ENCODE measurements at regions not wholly inside any gene's neighbourhood (a gene's known extent, or its start where the extent isn't known, plus 50 kb on each side); places are given as distances from the start of the nearest gene placed in this dataset.

- TF ChIP-seq ZNF841 (CRISPR knock-in tag; IDR thresholded peaks at IDR 0.05; ENCODE audit: borderline replicate concordance): no peak
- TF ChIP-seq, protein P1, sequence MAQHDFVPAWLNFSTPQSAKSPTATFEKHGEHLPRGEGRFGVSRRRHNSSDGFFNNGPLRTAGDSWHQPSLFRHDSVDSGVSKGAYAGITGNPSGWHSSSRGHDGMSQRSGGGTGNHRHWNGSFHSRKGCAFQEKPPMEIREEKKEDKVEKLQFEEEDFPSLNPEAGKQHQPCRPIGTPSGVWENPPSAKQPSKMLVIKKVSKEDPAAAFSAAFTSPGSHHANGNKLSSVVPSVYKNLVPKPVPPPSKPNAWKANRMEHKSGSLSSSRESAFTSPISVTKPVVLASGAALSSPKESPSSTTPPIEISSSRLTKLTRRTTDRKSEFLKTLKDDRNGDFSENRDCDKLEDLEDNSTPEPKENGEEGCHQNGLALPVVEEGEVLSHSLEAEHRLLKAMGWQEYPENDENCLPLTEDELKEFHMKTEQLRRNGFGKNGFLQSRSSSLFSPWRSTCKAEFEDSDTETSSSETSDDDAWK (CRISPR knock-in tag; IDR thresholded peaks at IDR 0.05): no peak
- TF ChIP-seq, protein P2, sequence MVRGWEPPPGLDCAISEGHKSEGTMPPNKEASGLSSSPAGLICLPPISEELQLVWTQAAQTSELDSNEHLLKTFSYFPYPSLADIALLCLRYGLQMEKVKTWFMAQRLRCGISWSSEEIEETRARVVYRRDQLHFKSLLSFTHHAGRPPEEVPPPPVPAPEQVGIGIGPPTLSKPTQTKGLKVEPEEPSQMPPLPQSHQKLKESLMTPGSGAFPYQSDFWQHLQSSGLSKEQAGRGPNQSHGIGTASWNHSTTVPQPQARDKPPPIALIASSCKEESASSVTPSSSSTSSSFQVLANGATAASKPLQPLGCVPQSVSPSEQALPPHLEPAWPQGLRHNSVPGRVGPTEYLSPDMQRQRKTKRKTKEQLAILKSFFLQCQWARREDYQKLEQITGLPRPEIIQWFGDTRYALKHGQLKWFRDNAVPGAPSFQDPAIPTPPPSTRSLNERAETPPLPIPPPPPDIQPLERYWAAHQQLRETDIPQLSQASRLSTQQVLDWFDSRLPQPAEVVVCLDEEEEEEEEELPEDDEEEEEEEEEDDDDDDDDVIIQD (CRISPR knock-in tag; IDR thresholded peaks at IDR 0.05; ENCODE audit: low read depth): no peak
- no peak for TF ChIP-seq ZNF446 (CRISPR knock-in tag; IDR thresholded peaks at IDR 0.05)
- TF ChIP-seq TCF7 (IDR thresholded peaks at IDR 0.05; ENCODE audit: low read depth): no peak
- no peak for TF ChIP-seq ZNF652 (CRISPR knock-in tag; IDR thresholded peaks at IDR 0.05; ENCODE audit: borderline replicate concordance, low read depth)
- no peak for TF ChIP-seq ZNF44 (CRISPR knock-in tag; IDR thresholded peaks at IDR 0.05)
- no peak for TF ChIP-seq RCOR2 (CRISPR knock-in tag; IDR thresholded peaks at IDR 0.05)
- TF ChIP-seq MED8 (CRISPR knock-in tag; IDR thresholded peaks at IDR 0.05; ENCODE audit: insufficient replicate concordance): no peak
- TF ChIP-seq MLX (CRISPR knock-in tag; IDR thresholded peaks at IDR 0.05): no peak
- no peak for ATAC-seq
- intact Hi-C loops (cut with micrococcal nuclease; ENCODE audit: unreplicated experiment): no loop called here
- in situ Hi-C loops (cut with HindIII; ENCODE audit: extremely low pct_ligation_motif_present, low pct_unique_long_range_greater_than_20kb): no loop called here
- no peak overlapping the region for H3K4me3 ChIP-seq (replicated peaks in 1 of 3; ENCODE audit: insufficient read depth in 1 of 3, low read depth in 2 of 3, low read length in 3 of 3)
- CTCF ChIA-PET (ENCODE audit: low intra/inter-chr PET ratio, low total read pairs): no interaction called here
- H2AFZ ChIP-seq (ENCODE audit: low read length): no peak overlapping the region
- no peak for DNase-seq (ENCODE audit: low spot score)
- H3K9me3 ChIP-seq (ENCODE audit: low read length): no peaks in the 10 kb centered on the region
- POLR2A ChIA-PET: no interaction called here
- H3K79me2 ChIP-seq (ENCODE audit: insufficient read depth, low read length): no peaks in the 10 kb centered on the region
- no peak overlapping the region for H3K4me2 ChIP-seq (ENCODE audit: low read depth, low read length)
- H3K4me1 ChIP-seq (ENCODE audit: insufficient read depth, low read length): no peaks in the 10 kb centered on the region
- H3K9ac ChIP-seq (ENCODE audit: insufficient read depth, low read depth, low read length): no peak overlapping the region
- BruUV-seq (replicated peaks): no TSS peak
- no peak overlapping the region for H3K27ac ChIP-seq (ENCODE audit: extremely low read length, insufficient read depth, low read length)
- no peaks in the 10 kb centered on the region for H3K36me3 ChIP-seq (replicated peaks in 1 of 2; ENCODE audit: control insufficient read depth in 1 of 2, insufficient read depth in 2 of 2, low read length in 2 of 2)
- no peak for FAIRE-seq
- H4K20me1 ChIP-seq (ENCODE audit: insufficient read depth, low read length): no peaks in the 10 kb centered on the region
- H3K27me3 ChIP-seq (ENCODE audit: control insufficient read depth in 1 of 2, insufficient read depth in 2 of 2, low read length in 2 of 2): no peaks in the 10 kb centered on the region
These were observed 96.7 kb upstream of the PBDC1 start for GRCh38 chrX:76076124-76076523.

Data from HepG2 (cell line).